Heart left ventricle (tissue), 16 donors: ENCODE measurements at regions not wholly inside any gene's neighbourhood (a gene's known extent, or its start where the extent isn't known, plus 50 kb on each side); places are given as distances from the start of the nearest gene placed in this dataset.

Source experiments
- ATAC-seq, 4 donors: fragments of 200-7000 bp; cut with Tn5 transposase; one replicate each; pipeline ENCODE4 v1.9.1; 2020 to 2022; ENCODE audit warnings: moderate library complexity in 4 of 4, mild to moderate bottlenecking in 3 of 4, moderate number of reproducible peaks in 1 of 4
- DNase-seq, 5 donors: peaks; one replicate each; pipeline ENCODE4 v3.0.0-alpha.2; 2020
- H3K27ac ChIP-seq, 12 donors: fragments of 200-600 bp; sonication (generic) in 4 of 12; one replicate each; pipeline versions ENCODE4 v1.5.0 to v1.8.0; 2016 to 2022; ENCODE audit warnings: mild to moderate bottlenecking in 2 of 12
- H3K27me3 ChIP-seq, 9 donors: fragments of 200-600 bp; sonication (generic) in 2 of 9; one replicate each; pipeline versions ENCODE4 v1.5.1 to v1.8.0; 2016 to 2022; ENCODE audit warnings: mild to moderate bottlenecking in 3 of 9
- H3K36me3 ChIP-seq, 9 donors: fragments of 200-600 bp; sonication (generic) in 2 of 9; one replicate each; pipeline versions ENCODE4 v1.5.0 to v1.8.0; 2018 to 2022; ENCODE audit warnings: mild to moderate bottlenecking in 2 of 9
- H3K4me1 ChIP-seq, 12 donors: fragments of 200-600 bp; sonication (generic) in 4 of 12; one replicate each; pipeline versions ENCODE4 v1.5.0 to v1.8.0; 2016 to 2022; ENCODE audit warnings: mild to moderate bottlenecking in 3 of 12
- H3K4me3 ChIP-seq, 12 donors: fragments of 200-600 bp; sonication (generic) in 4 of 12; one replicate each; pipeline versions ENCODE4 v1.5.0 to v1.8.0; 2017 to 2022; ENCODE audit warnings: mild to moderate bottlenecking in 9 of 12, moderate library complexity in 4 of 12
- H3K9me3 ChIP-seq, 12 donors: fragments of 200-600 bp; sonication (generic) in 4 of 12; one replicate each; pipeline versions ENCODE4 v1.5.0 to v1.8.0; 2016 to 2022; ENCODE audit warnings: mild to moderate bottlenecking in 1 of 12
- CTCF ChIP-seq, 12 donors: fragments of 200-600 bp; sonication (generic) in 4 of 12; IDR thresholded peaks; one replicate each; pipeline versions ENCODE4 v1.5.0 to v1.8.0; 2018 to 2022; ENCODE audit warnings: antibody characterized with exemption in 12 of 12, mild to moderate bottlenecking in 5 of 12
- POLR2A ChIP-seq, 2 donors: fragments of 450-650 bp; IDR thresholded peaks; one replicate each; pipeline ENCODE4 v1.6.1; 2017; ENCODE audit warnings: antibody characterized with exemption in 2 of 2, mild to moderate bottlenecking in 2 of 2, moderate library complexity in 2 of 2
- WGBS, 4 donors: extraction: QIAGEN DNeasy Blood & Tissue Kit in 2 of 4; methylation state at CpG; one replicate each; pipeline versions ENCODE4 v1.1.5 to v1.1.7; 2013 to 2018; 5-methylcytosine and 5-hydroxymethylcytosine counted together
- intact Hi-C, 10 donors: fragments of 100-400 bp; cut with DNase I; formaldehyde crosslinking; loops; one replicate each; pipeline versions ENCODE4 v1.11.1 to v1.14.2; 2022
- donor health status: ischemic (EF 13 %, LVEDD 7.1; RV severe dilation, severe dysfunction).
- donor health status: healthy with polysubstance abuse.
- donor health status: DM: no; HTN: yes; CAD: no.
- donor health status: DM: no; HTN: no; CAD: no.
- donor health status: ischemic (EF 25% LVEDD 6.9; RV normal size, moderate dysfunction).
- donor health status: ischemic (EF 25% LVEDD 5.7; RV mildly dilated, moderate dysfunction).
- donor health status: healthy.
- donor health status: DM: yes; HTN: yes; CAD: no.
- donor health status: ischemic (EF 35%, LVEDD 5.7; RV mildly dilated, moderate dysfunction).
- donor health status: nonischemic (EF 11% LVEDD 7.7; RV severe dilation, severe dysfunction).
- donor health status: DM: yes; HTN: yes; CAD: no.
- donor health status: PGD.
- donor health status: ischemic (EF 29% LVEDD 5.4; RV normal size, mild dysfunction).
- donor health status: nonischemic (EF 23%, LVEDD 6.1; RV moderate dilation, normal function).

GRCh38 chr6:68007717-68008116 lies 627.4 kb upstream of the ADGRB3 start:
- H3K4me1 ChIP-seq: no peaks in the 10 kb centered on the region
- intact Hi-C loops: no loop called here
- no peak overlapping the region for H3K4me3 ChIP-seq
- ATAC-seq: no peak
- no peak overlapping the region for H3K27ac ChIP-seq
- peaks cover 0 to 3% (median 0%) of the 10 kb centered on the region in 12 donors for H3K9me3 ChIP-seq
- H3K36me3 ChIP-seq: no peaks in the 10 kb centered on the region
- no peak for DNase-seq
- no peaks in the 10 kb centered on the region for H3K27me3 ChIP-seq
- no peak for TF ChIP-seq CTCF (IDR thresholded peaks at IDR 0.05)
- TF ChIP-seq POLR2A (IDR thresholded peaks at IDR 0.05): no peak

GRCh38 chr6:67986694-67987232 lies 648.3 kb upstream of the ADGRB3 start:
- DNase-seq (no peak), ATAC-seq (no peak)
- TF ChIP-seq CTCF (IDR thresholded peaks at IDR 0.05): no peak
- TF ChIP-seq POLR2A (IDR thresholded peaks at IDR 0.05): no peak
- intact Hi-C loops: no loop called here
- Histone ChIP-seq H3K27ac (no peak overlapping the region), H3K9me3 (peaks cover 0 to 7% (median 0%) of the 10 kb centered on the region in 12 donors), H3K27me3 (no peaks in the 10 kb centered on the region), H3K4me1 (no peaks in the 10 kb centered on the region), H3K36me3 (no peaks in the 10 kb centered on the region), H3K4me3 (no peak overlapping the region)

- H3K36me3 ChIP-seq: no peaks in the 10 kb centered on the region
- no peaks in the 10 kb centered on the region for H3K9me3 ChIP-seq
- ATAC-seq (no peak), DNase-seq (no peak)
- no peak for TF ChIP-seq POLR2A (IDR thresholded peaks at IDR 0.05)
- no peak for TF ChIP-seq CTCF (IDR thresholded peaks at IDR 0.05)
- no peak overlapping the region for H3K4me3 ChIP-seq
- 91 to 98% (median 94%) methylated on average over 2 of the region's 2 CpGs for WGBS, 4 donors
- H3K27me3 ChIP-seq: no peaks in the 10 kb centered on the region
- no peaks in the 10 kb centered on the region for H3K4me1 ChIP-seq
- no peak overlapping the region for H3K27ac ChIP-seq
- intact Hi-C loops: no loop called here
These were observed 658.6 kb upstream of the ADGRB3 start for GRCh38 chr6:67976486-67976885.

- no peaks in the 10 kb centered on the region for H3K9me3 ChIP-seq
- intact Hi-C loops: no loop called here
- no peak overlapping the region for H3K27ac ChIP-seq
- H3K36me3 ChIP-seq: no peaks in the 10 kb centered on the region
- H3K27me3 ChIP-seq: no peaks in the 10 kb centered on the region
- no peak for ATAC-seq
- no peak for TF ChIP-seq CTCF (IDR thresholded peaks at IDR 0.05)
- no peak for TF ChIP-seq POLR2A (IDR thresholded peaks at IDR 0.05)
- no peaks in the 10 kb centered on the region for H3K4me1 ChIP-seq
- no peak overlapping the region for H3K4me3 ChIP-seq
- no peak for DNase-seq
These were observed 660.2 kb upstream of the ADGRB3 start for GRCh38 chr6:67974931-67975330.
